ENCODE measurements at regions not wholly inside any gene's neighbourhood (a gene's known extent, or its start where the extent isn't known, plus 50 kb on each side); places are given as distances from the start of the nearest gene placed in this dataset.

DNA sequence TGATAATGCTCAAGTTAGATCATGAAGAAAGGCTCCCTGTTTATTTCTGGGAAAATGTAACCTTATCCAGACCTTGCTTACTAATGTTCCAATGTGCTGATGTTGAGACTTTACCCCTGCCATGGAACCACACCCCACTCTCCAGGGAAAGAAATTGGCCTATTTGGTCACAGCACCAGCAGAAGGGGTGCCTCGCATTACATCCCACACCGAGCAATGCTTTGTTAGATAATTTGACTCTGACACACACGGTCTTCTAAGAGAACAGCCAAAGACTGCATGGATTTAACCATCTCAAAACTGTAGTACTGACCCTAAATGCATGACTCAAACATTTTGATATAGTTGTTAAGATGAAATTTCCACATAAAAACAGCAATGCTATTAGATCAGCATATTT, 152.1 kb upstream of the CCDC150 start:
- no peaks in the 10 kb centered on the region for H3K9me3 Mint-ChIP-seq
- H3K4me1 Mint-ChIP-seq = no peaks in the 10 kb centered on the region
- no peak overlapping the region for H3K27ac Mint-ChIP-seq
- peaks cover 28% of the 10 kb centered on the region for H3K27me3 Mint-ChIP-seq
- no peak overlapping the region for H3K4me3 Mint-ChIP-seq
- H3K36me3 Mint-ChIP-seq = no peaks in the 10 kb centered on the region
- CTCF ChIA-PET = no interaction called here
- DNase-seq = no peak

GRCh38 chr2:196489371-196489770, 150.1 kb upstream of the CCDC150 start:
- no peak for DNase-seq
- H3K4me3 Mint-ChIP-seq = no peak overlapping the region
- CTCF ChIA-PET = no interaction called here

DNA sequence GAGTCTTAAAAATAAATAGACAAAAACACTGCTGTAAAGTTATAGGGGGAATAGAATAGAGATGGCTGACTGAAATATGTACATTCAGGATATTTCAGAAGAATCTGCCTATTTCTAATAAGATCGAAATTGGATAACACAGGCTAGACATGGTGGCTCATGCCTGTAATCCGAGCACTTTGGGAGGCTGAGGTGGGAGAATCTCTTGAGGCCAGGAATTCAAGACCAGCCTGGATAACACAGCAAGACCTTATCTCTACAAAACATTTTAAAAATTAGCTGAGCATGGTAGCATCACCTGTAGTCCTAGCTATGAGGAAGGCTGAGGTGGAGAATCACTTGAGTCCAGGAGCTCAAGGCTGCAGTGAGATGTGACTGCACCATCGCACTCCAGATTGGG, 146.6 kb upstream of the CCDC150 start:
- no peak overlapping the region for H3K4me3 Mint-ChIP-seq
- H3K27me3 Mint-ChIP-seq = peaks cover 19% of the 10 kb centered on the region

More at GRCh38 chr2:196489371-196489770, 150.1 kb upstream of the CCDC150 start:
- Mint-ChIP-seq H3K27ac (no peak overlapping the region), H3K36me3 (no peaks in the 10 kb centered on the region), H3K9me3 (no peaks in the 10 kb centered on the region), H3K4me1 (no peaks in the 10 kb centered on the region), H3K27me3 (peaks cover 28% of the 10 kb centered on the region)

GRCh38 chr2:196498962-196499361, 140.6 kb upstream of the CCDC150 start:
- H3K27ac Mint-ChIP-seq = no peak overlapping the region
- H3K27me3 Mint-ChIP-seq = peaks cover 10% of the 10 kb centered on the region
- no peak overlapping the region for H3K4me3 Mint-ChIP-seq
- CTCF ChIA-PET = interaction anchor here (0.6 kb wide), 1 partner anchor 241 kb away, joined by 3 read pairs; no protein-coding TSS in a partner anchor
- DNase-seq = no peak
- peaks cover 7% of the 10 kb centered on the region for H3K9me3 Mint-ChIP-seq
- no peaks in the 10 kb centered on the region for H3K36me3 Mint-ChIP-seq
- no peaks in the 10 kb centered on the region for H3K4me1 Mint-ChIP-seq

More for the DNA sequence above, 146.6 kb upstream of the CCDC150 start:
- Mint-ChIP-seq H3K9me3 (no peaks in the 10 kb centered on the region), H3K36me3 (no peaks in the 10 kb centered on the region), H3K4me1 (no peaks in the 10 kb centered on the region), H3K27ac (no peak overlapping the region)
- CTCF ChIA-PET = no interaction called here
- DNase-seq = no peak

- Mint-ChIP-seq H3K27me3 (peaks cover 10% of the 10 kb centered on the region), H3K9me3 (peaks cover 7% of the 10 kb centered on the region), H3K4me3 (no peak overlapping the region), H3K27ac (no peak overlapping the region), H3K36me3 (no peaks in the 10 kb centered on the region), H3K4me1 (no peaks in the 10 kb centered on the region)
- CTCF ChIA-PET = interaction anchor here (0.6 kb wide), 1 partner anchor 240 kb away, joined by 3 read pairs; no protein-coding TSS in a partner anchor
- DNase-seq = no peak
Measured at GRCh38 chr2:196499686-196500085, 139.8 kb upstream of the CCDC150 start.

GRCh38 chr2:196500686-196501431, 138.7 kb upstream of the CCDC150 start:
- CTCF ChIA-PET = interaction anchor here (0.8 kb wide), 1 partner anchor 9 kb away, joined by 3 read pairs; no protein-coding TSS in a partner anchor
- Mint-ChIP-seq H3K4me1 (no peaks in the 10 kb centered on the region), H3K4me3 (no peak overlapping the region), H3K27me3 (peaks cover 14% of the 10 kb centered on the region), H3K9me3 (peaks cover 7% of the 10 kb centered on the region), H3K36me3 (no peaks in the 10 kb centered on the region), H3K27ac (no peak overlapping the region)
- DNase-seq = no peak

- Mint-ChIP-seq H3K4me3 (no peak overlapping the region), H3K27me3 (peaks cover 14% of the 10 kb centered on the region), H3K4me1 (no peaks in the 10 kb centered on the region), H3K36me3 (no peaks in the 10 kb centered on the region), H3K9me3 (peaks cover 7% of the 10 kb centered on the region), H3K27ac (no peak overlapping the region)
- no peak for DNase-seq
- CTCF ChIA-PET = no interaction called here
Measured at GRCh38 chr2:196501836-196502235, 137.7 kb upstream of the CCDC150 start.

GRCh38 chr2:196502386-196502785, 137.1 kb upstream of the CCDC150 start:
- no peak for DNase-seq
- H3K27ac Mint-ChIP-seq = no peak overlapping the region
- CTCF ChIA-PET = interaction anchor here (0.6 kb wide), 1 partner anchor 72 kb away, joined by 4 read pairs; no protein-coding TSS in a partner anchor
- H3K4me1 Mint-ChIP-seq = no peaks in the 10 kb centered on the region
- peaks cover 7% of the 10 kb centered on the region for H3K9me3 Mint-ChIP-seq
- H3K4me3 Mint-ChIP-seq = no peak overlapping the region
- no peaks in the 10 kb centered on the region for H3K36me3 Mint-ChIP-seq
- H3K27me3 Mint-ChIP-seq = peaks cover 12% of the 10 kb centered on the region

DNA sequence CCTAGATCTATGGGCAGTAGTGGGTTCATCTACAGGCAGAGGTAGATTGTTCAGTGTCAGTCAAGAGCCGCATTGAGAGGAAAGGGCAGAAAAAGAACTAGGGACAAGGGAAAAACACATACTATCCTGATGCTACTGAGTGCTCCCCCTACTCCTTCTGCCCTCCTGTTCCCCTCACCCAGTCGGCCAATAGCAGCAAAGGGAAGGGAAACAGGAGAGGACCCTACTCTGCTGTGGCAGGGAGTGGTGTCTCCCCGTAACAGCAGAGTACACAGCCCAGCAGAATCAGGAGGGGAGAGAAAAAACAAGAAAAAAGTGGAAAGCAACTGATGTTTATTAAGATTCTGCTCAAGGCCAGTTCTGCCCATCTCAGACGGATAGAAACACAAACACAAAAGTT, 136.1 kb upstream of the CCDC150 start:
- no peaks in the 10 kb centered on the region for H3K36me3 Mint-ChIP-seq

GRCh38 chr2:196504788-196505187, 134.7 kb upstream of the CCDC150 start:
- Mint-ChIP-seq H3K36me3 (no peaks in the 10 kb centered on the region), H3K9me3 (no peaks in the 10 kb centered on the region), H3K4me3 (no peak overlapping the region), H3K4me1 (no peaks in the 10 kb centered on the region), H3K27ac (no peak overlapping the region), H3K27me3 (peaks cover 14% of the 10 kb centered on the region)
- no peak for DNase-seq
- CTCF ChIA-PET = no interaction called here

More for the DNA sequence above, 136.1 kb upstream of the CCDC150 start:
- Mint-ChIP-seq H3K9me3 (peaks cover 6% of the 10 kb centered on the region), H3K4me3 (no peak overlapping the region), H3K27ac (no peak overlapping the region), H3K27me3 (peaks cover 11% of the 10 kb centered on the region), H3K4me1 (no peaks in the 10 kb centered on the region)
- no peak for DNase-seq
- CTCF ChIA-PET = no interaction called here

DNA sequence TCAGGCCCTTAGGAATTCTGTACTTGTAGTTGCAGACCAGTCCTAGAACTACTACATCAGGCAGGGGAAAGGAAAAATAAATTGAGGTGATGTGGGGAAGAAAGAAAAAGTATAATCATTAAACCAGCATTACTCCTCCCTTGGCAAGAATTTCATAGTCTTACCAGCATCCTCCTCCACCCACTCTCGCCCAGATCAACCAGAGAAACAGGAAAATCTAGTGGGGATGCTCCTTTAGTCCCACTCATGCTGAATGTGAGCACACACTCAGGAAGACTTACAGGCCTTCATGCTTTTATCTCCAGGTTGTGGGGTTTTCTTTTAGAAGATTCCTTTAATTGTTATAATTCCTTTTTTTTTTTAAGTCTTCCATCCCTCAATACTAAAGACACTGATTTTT, 129.3 kb upstream of the CCDC150 start:
- H3K4me1 Mint-ChIP-seq = no peaks in the 10 kb centered on the region
- no peak overlapping the region for H3K27ac Mint-ChIP-seq
- H3K4me3 Mint-ChIP-seq = no peak overlapping the region
- H3K9me3 Mint-ChIP-seq = no peaks in the 10 kb centered on the region
- CTCF ChIA-PET = interaction anchor here (0.5 to 1.0 kb wide), 2 partner anchors 9 to 80 kb away, joined by 3 read pairs; no protein-coding TSS in a partner anchor
- no peaks in the 10 kb centered on the region for H3K36me3 Mint-ChIP-seq
- DNase-seq = no peak
- H3K27me3 Mint-ChIP-seq = peaks cover 13% of the 10 kb centered on the region

DNA sequence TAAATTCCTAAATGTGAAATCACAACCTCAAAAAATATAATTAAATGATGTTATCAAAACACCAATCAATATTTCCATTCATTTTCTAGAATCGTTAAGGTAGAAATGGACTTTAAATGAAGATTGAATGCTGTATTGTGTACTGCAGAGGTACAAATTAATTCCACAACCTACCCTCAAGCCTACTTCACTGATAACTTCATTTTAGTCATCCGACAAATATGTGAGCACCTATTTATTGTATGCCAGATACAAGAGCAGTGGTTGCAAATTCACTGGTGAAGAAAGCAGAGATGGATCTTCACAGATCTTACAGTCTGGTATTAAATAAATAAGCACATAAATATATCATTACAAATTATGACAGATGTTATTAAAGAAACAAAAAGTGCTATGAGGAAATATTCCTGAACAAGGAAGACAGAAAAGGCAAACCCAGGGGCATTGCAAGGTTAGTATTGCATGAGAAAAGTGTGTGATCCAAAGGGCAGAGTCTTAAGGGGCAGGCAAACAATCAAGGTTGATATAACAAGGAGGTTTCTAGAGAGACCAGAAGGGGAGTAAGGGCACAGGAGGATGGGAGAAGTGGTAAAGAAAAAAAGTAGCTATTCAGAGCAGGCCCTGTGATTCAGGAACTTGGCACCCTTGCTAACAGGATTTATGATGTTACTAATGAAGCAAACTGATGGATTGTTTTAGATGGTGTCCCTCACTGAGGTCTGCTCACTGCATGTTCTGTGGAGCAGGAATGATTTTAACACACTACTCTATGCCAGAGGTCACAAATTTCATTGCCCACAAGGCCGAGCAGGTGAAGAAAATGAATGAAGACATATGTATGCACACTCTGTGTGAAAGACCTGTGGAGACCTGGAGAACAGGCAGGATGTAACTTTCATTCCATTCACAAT, 128.0 kb upstream of the CCDC150 start:
- H3K27me3 Mint-ChIP-seq = peaks cover 11% of the 10 kb centered on the region
- CTCF ChIA-PET = no interaction called here
- H3K9me3 Mint-ChIP-seq = no peaks in the 10 kb centered on the region
- DNase-seq = no peak
- H3K27ac Mint-ChIP-seq = no peak overlapping the region
- H3K36me3 Mint-ChIP-seq = no peaks in the 10 kb centered on the region
- no peaks in the 10 kb centered on the region for H3K4me1 Mint-ChIP-seq
- no peak overlapping the region for H3K4me3 Mint-ChIP-seq

GRCh38 chr2:196513796-196514526, 125.6 kb upstream of the CCDC150 start:
- no peak overlapping the region for H3K4me3 Mint-ChIP-seq
- H3K9me3 Mint-ChIP-seq = no peaks in the 10 kb centered on the region
- no peak for DNase-seq
- H3K27ac Mint-ChIP-seq = no peak overlapping the region
- H3K27me3 Mint-ChIP-seq = peaks cover 10% of the 10 kb centered on the region
- H3K36me3 Mint-ChIP-seq = no peaks in the 10 kb centered on the region
- no peaks in the 10 kb centered on the region for H3K4me1 Mint-ChIP-seq
- CTCF ChIA-PET = no interaction called here

DNA sequence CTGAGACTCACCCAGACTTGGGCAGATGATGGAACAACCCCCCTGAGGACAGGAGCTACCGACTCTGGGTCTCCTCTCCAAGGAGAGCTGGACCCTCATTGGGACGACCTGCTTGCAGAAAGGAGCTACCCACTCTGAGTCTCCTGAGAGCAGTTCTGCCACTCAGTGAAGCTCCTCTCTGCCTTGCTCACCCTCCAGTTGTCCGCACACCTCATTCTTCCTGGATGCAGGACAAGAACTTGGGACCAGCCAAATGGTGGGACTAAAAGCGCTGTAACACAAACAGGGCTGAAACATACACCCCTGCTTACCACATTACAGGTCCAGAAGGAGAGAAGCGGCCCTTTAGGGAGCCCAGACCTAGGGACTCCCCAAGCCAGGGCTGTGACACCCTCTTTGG, 124.9 kb upstream of the CCDC150 start:
- Mint-ChIP-seq H3K27ac (no peak overlapping the region), H3K9me3 (no peaks in the 10 kb centered on the region), H3K27me3 (peaks cover 10% of the 10 kb centered on the region), H3K4me3 (no peak overlapping the region), H3K36me3 (no peaks in the 10 kb centered on the region), H3K4me1 (no peaks in the 10 kb centered on the region)
- no peak for DNase-seq
- CTCF ChIA-PET = no interaction called here
